Body of pancreas (tissue), 4 donors: ENCODE measurements at regions not wholly inside any gene's neighbourhood (a gene's known extent, or its start where the extent isn't known, plus 50 kb on each side); places are given as distances from the start of the nearest gene placed in this dataset.

Experiments used
- CTCF ChIP-seq, 7 experiments: fragments of 450-650 bp in 4 of 7; fragments of 200-600 bp in 3 of 7; sonication (generic) in 3 of 7; IDR thresholded peaks; one replicate each; pipeline ENCODE4 v1.5.1; 2016 to 2019; ENCODE audit warnings: antibody characterized with exemption in 7 of 7
- POLR2A ChIP-seq, 3 donors: fragments of 450-650 bp; IDR thresholded peaks; one replicate each; pipeline ENCODE4 v1.6.1; 2016; ENCODE audit warnings: antibody characterized with exemption in 3 of 3, mild to moderate bottlenecking in 2 of 3

DNA sequence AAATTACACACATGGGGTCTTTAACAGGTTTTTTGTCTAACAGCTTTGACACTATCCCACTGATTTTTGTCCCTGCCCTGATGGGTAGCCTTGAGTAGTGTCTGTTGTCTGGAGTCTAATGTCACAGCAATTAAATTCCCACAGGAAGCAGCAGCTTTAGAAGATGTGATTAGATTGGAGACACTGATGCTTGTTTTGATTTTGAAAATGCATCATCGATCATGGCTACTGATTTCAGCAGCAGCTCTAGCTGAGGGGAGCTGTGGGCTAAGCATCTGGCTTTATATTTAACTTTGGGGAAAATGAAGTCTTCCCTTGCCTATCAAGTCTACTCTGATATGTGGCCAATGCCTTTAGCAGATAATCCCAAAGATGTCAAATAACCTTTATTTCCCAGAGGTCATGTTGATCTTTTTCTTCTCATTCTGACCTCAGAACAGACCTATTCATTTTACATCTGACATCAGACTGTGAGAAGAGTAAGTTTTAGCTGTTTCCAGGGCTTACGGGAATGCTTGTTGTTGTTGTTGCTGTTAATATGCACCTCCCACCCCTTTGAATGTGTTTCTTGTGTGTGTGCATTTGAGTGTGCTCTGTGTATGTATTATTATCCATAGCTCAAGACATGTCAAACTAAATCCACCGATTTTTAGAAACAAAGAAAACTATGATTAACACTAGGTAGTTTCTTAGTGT, 704.9 kb upstream of the NUDT12 start:
- TF ChIP-seq CTCF (IDR thresholded peaks at IDR 0.05), result no peak
- TF ChIP-seq POLR2A (IDR thresholded peaks at IDR 0.05), result no peak
